A549 (cell line): ENCODE measurements at regions not wholly inside any gene's neighbourhood (a gene's known extent, or its start where the extent isn't known, plus 50 kb on each side); places are given as distances from the start of the nearest gene placed in this dataset.

ENCODE experiments used
- ATAC-seq, 2 experiments: fragments of 200-7000 bp in 1 of 2; fragments of >200 bp in 1 of 2; cut with Nextera tagmentation in 1 of 2; cut with Tn5 transposase in 1 of 2; 3 replicates each; pipeline versions ENCODE4 v1.8.0 to v1.9.1; 2018 to 2020; ENCODE audit warnings: mild to moderate bottlenecking in 1 of 2, moderate library complexity in 1 of 2
- CTCF ChIA-PET: fragments of 300-600 bp; sonication (Branson Sonifier 250); formaldehyde crosslinking; extraction: SDS; loops from one replicate; lab custom pipeline; 2021; ENCODE audit warnings: antibody characterized with exemption, inconsistent platforms; lab: Yijun Ruan, JAX
- POLR2A ChIA-PET: fragments of 350-600 bp; formaldehyde crosslinking; extraction: SDS; loops from one replicate; lab custom pipeline; 2021; ENCODE audit warnings: antibody characterized with exemption, inconsistent platforms; lab: Yijun Ruan, JAX
- DNase-seq, 2 experiments: peaks; one replicate each; pipeline versions ENCODE4 v3.0.0 to v3.0.0-alpha.2; 2011 to 2016; ENCODE audit warnings: low read depth in 1 of 2, low spot score in 1 of 2
- FAIRE-seq: peaks from 2 replicates; lab custom pipeline; 2011; peaks lifted over from hg19 to GRCh38; lab: Jason Lieb, UNC
- H3K27ac ChIP-seq, 2 experiments: fragments of >200 bp; sonication (Bioruptor Twin); formaldehyde crosslinking; 3 replicates each; pipeline ENCODE4 v1.5.1; 2016 to 2017
- H3K4me1 ChIP-seq: fragments of >200 bp; sonication (Bioruptor Twin); formaldehyde crosslinking; 3 replicates; pipeline ENCODE4 v1.6.1; 2016
- H3K4me2 ChIP-seq: fragments of >200 bp; sonication (Bioruptor Twin); formaldehyde crosslinking; 3 replicates; pipeline ENCODE4 v1.6.1; 2016
- H3K4me3 ChIP-seq: fragments of >200 bp; sonication (Bioruptor Twin); formaldehyde crosslinking; 3 replicates; pipeline ENCODE4 v1.5.1; 2016
- H3K9me3 ChIP-seq: fragments of >200 bp; sonication (Bioruptor Twin); formaldehyde crosslinking; 3 replicates; pipeline ENCODE4 v1.6.1; 2016
- CEBPB ChIP-seq, 2 experiments: fragments of >200 bp in 1 of 2; sonication (Bioruptor Twin) in 1 of 2; formaldehyde crosslinking in 1 of 2; IDR thresholded peaks; 2 replicates each; pipeline ENCODE4 v1.6.1; 2012 to 2016
- EHMT2 ChIP-seq: fragments of 200-600 bp; sonication (generic); IDR thresholded peaks from 2 replicates; pipeline ENCODE4 v1.6.1; 2016; ENCODE audit warnings: antibody characterized with exemption, low read depth, mild to moderate bottlenecking, moderate library complexity
- FOSL2 ChIP-seq, 2 experiments: fragments of 450-650 bp in 1 of 2; fragments of >200 bp in 1 of 2; sonication (Bioruptor Twin) in 1 of 2; formaldehyde crosslinking; IDR thresholded peaks; 2 replicates each; pipeline versions ENCODE4 v1.5.0 to v1.6.1; 2016 to 2020; ENCODE audit warnings: mild to moderate bottlenecking in 1 of 2, moderate library complexity in 1 of 2
- FOXS1 ChIP-seq: fragments of 250-450 bp; sonication (Bioruptor Pico); IDR thresholded peaks from 2 replicates; pipeline ENCODE4 v1.5.0; 2020; ENCODE audit warnings: mild to moderate bottlenecking, moderate library complexity
- GATA3 ChIP-seq: IDR thresholded peaks from 2 replicates; pipeline ENCODE4 v1.6.1; 2012; ENCODE audit warnings: borderline replicate concordance
- HOXB5 ChIP-seq: fragments of 250-450 bp; sonication (Bioruptor Pico); IDR thresholded peaks from 2 replicates; pipeline ENCODE4 v1.5.0; 2020; ENCODE audit warnings: mild to moderate bottlenecking, moderate library complexity
- KDM1A ChIP-seq: fragments of 200-600 bp; sonication (generic); IDR thresholded peaks from 2 replicates; pipeline ENCODE4 v1.6.1; 2016; ENCODE audit warnings: low read depth, mild to moderate bottlenecking
- KDM5A ChIP-seq: fragments of 200-600 bp; sonication (generic); IDR thresholded peaks from 2 replicates; pipeline ENCODE4 v1.6.1; 2016; ENCODE audit warnings: antibody characterized with exemption, mild to moderate bottlenecking
- MAZ ChIP-seq: fragments of 150-350 bp; IDR thresholded peaks from 2 replicates; pipeline ENCODE4 v1.6.1; 2014; ENCODE audit warnings: antibody characterized with exemption, low read depth, low read length, borderline replicate concordance
- MYC ChIP-seq: IDR thresholded peaks from 2 replicates; pipeline ENCODE4 v1.6.1; 2012; ENCODE audit warnings: mild to moderate bottlenecking, inconsistent platforms, low read length, improper control_type of control experiment, borderline replicate concordance
- NFE2L2 ChIP-seq: fragments of 150-350 bp; conservative IDR thresholded peaks from 2 replicates; pipeline ENCODE4 v1.6.1; 2014; ENCODE audit warnings: low read length
- POLR2AphosphoS2 ChIP-seq: conservative IDR thresholded peaks from 2 replicates; pipeline ENCODE4 v1.6.1; 2012; ENCODE audit warnings: low read length, improper control_type of control experiment, inconsistent platforms
- RAD21 ChIP-seq, 2 experiments: fragments of >200 bp in 1 of 2; sonication (Bioruptor Twin) in 1 of 2; formaldehyde crosslinking in 1 of 2; IDR thresholded peaks in 1 of 2; conservative IDR thresholded peaks in 1 of 2; 2 replicates in 1 of 2; 3 replicates in 1 of 2; pipeline ENCODE4 v1.6.1; 2012 to 2018; ENCODE audit warnings: inconsistent platforms in 1 of 2
- RCOR1 ChIP-seq: fragments of 150-350 bp; IDR thresholded peaks from 2 replicates; pipeline ENCODE4 v1.6.1; 2014; ENCODE audit warnings: antibody characterized with exemption, low read length, low read depth
- SMC3 ChIP-seq: fragments of >200 bp; sonication (Bioruptor Twin); formaldehyde crosslinking; IDR thresholded peaks from 3 replicates; pipeline ENCODE4 v1.6.1; 2018; ENCODE audit warnings: inconsistent platforms
- WGBS: methylation state at CpG from one replicate; pipeline ENCODE4 v1.1.6; 2017; ENCODE audit errors: missing lambda C conversion rate; 5-methylcytosine and 5-hydroxymethylcytosine counted together
- TF ChIP-seq, protein P1 (sequence below): fragments of >200 bp; sonication (Bioruptor Twin); formaldehyde crosslinking; IDR thresholded peaks from 3 replicates; pipeline ENCODE4 v1.6.1; 2016
- TF ChIP-seq, protein P2 (sequence below): fragments of 150-350 bp; IDR thresholded peaks from 2 replicates; pipeline ENCODE4 v1.6.1; 2014; ENCODE audit warnings: low read depth, mild to moderate bottlenecking, low read length
- TF ChIP-seq, protein P3 (sequence below): fragments of >200 bp; sonication (Bioruptor Twin); formaldehyde crosslinking; IDR thresholded peaks from 3 replicates; pipeline ENCODE4 v1.5.1; 2016

DNA sequence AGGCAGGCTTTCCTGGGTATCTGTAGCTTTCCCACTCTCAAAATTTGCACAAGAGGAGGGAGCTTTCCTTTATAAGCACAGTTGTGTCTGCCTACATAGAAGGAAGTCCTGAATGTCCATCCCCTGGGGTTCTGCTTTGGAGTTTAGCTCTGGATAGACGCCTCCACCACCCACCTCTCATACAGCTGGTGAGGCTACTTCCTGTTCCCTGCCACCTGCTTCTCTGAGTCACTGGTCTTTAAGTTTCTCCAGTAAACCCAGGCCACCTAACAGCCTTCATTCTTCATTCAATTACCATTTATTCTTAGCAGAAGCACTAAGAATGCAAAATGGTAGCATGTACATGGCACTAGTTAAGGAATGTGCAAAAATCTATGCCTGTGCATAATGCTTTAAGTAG, 407.8 kb downstream of the CDH2 start:
- Histone ChIP-seq H3K4me2 (no peak overlapping the region), H3K9me3 (no peaks in the 10 kb centered on the region), H3K27ac (no peak overlapping the region), H3K4me1 (no peaks in the 10 kb centered on the region)
- FAIRE-seq: no peak
- ATAC-seq: no peak
- DNase-seq: no peak
- TF ChIP-seq NFE2L2 (no peak), HOXB5 (CRISPR knock-in tag) (no peak), CEBPB (IDR thresholded peaks at IDR 0.05) (no peak), SMC3 (no peak), RCOR1 (no peak), MYC (no peak), KDM1A (no peak), EHMT2 (no peak), POLR2AphosphoS2 (no peak)
- TF ChIP-seq, protein P1, sequence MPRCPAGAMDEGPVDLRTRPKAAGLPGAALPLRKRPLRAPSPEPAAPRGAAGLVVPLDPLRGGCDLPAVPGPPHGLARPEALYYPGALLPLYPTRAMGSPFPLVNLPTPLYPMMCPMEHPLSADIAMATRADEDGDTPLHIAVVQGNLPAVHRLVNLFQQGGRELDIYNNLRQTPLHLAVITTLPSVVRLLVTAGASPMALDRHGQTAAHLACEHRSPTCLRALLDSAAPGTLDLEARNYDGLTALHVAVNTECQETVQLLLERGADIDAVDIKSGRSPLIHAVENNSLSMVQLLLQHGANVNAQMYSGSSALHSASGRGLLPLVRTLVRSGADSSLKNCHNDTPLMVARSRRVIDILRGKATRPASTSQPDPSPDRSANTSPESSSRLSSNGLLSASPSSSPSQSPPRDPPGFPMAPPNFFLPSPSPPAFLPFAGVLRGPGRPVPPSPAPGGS: no peak
- TF ChIP-seq, all 56 proteins: peak for 0
- WGBS: 10% methylated on average over 1 of the region's 1 CpG
- no peak overlapping the region for H3K4me3 ChIP-seq
- POLR2A ChIA-PET: no interaction called here
- CTCF ChIA-PET: interaction anchor here (1.6 kb wide), 1 partner anchor 11 kb away, joined by 3 read pairs; no protein-coding TSS in a partner anchor

DNA sequence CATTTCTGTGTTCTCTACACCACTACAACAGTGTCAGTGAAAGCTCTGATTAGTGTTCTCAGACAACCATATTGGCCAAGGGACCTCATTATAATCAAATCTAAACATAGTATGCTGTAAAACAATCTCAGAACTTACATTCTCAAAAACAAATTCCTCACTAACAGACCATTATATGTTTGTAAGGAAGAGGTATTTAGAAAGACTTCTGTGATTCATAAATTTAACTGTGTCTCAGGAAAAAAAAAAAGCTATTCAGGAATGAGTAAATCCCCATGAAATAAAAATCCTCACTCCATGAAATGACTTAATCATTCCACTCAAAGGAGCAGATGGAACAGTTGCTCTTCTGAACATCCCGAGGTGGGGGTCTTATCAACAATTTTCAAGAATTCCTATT, 413.0 kb downstream of the CDH2 start:
- Histone ChIP-seq H3K4me1 (no peaks in the 10 kb centered on the region), H3K4me3 (no peak overlapping the region), H3K27ac (no peak overlapping the region), H3K4me2 (no peak overlapping the region), H3K9me3 (no peaks in the 10 kb centered on the region)
- ChIA-PET CTCF (interaction anchor here (0.6 to 1.2 kb wide), 2 partner anchors 13 to 205 kb away, joined by 3 read pairs; no protein-coding TSS in a partner anchor), POLR2A (no interaction called here)
- 0% methylated on average over 1 of the region's 1 CpG for WGBS
- DNase-seq (no peak), ATAC-seq (no peak), FAIRE-seq (no peak)
- TF ChIP-seq FOSL2 (IDR thresholded peaks at IDR 0.05) (no peak), FOSL2 (CRISPR knock-in tag; IDR thresholded peaks at IDR 0.05) (no peak), KDM5A (no peak), GATA3 (no peak), RAD21 (conservative IDR thresholded peaks at IDR 0.05 in 1 of 2, IDR thresholded peaks at IDR 0.05 in 1 of 2) (no peak), HOXB5 (CRISPR knock-in tag) (no peak), KDM1A (no peak), MAZ (no peak)
- TF ChIP-seq, protein P2, sequence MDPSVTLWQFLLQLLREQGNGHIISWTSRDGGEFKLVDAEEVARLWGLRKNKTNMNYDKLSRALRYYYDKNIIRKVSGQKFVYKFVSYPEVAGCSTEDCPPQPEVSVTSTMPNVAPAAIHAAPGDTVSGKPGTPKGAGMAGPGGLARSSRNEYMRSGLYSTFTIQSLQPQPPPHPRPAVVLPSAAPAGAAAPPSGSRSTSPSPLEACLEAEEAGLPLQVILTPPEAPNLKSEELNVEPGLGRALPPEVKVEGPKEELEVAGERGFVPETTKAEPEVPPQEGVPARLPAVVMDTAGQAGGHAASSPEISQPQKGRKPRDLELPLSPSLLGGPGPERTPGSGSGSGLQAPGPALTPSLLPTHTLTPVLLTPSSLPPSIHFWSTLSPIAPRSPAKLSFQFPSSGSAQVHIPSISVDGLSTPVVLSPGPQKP: no peak
- TF ChIP-seq, protein P3, sequence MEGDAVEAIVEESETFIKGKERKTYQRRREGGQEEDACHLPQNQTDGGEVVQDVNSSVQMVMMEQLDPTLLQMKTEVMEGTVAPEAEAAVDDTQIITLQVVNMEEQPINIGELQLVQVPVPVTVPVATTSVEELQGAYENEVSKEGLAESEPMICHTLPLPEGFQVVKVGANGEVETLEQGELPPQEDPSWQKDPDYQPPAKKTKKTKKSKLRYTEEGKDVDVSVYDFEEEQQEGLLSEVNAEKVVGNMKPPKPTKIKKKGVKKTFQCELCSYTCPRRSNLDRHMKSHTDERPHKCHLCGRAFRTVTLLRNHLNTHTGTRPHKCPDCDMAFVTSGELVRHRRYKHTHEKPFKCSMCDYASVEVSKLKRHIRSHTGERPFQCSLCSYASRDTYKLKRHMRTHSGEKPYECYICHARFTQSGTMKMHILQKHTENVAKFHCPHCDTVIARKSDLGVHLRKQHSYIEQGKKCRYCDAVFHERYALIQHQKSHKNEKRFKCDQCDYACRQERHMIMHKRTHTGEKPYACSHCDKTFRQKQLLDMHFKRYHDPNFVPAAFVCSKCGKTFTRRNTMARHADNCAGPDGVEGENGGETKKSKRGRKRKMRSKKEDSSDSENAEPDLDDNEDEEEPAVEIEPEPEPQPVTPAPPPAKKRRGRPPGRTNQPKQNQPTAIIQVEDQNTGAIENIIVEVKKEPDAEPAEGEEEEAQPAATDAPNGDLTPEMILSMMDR: no peak

DNA sequence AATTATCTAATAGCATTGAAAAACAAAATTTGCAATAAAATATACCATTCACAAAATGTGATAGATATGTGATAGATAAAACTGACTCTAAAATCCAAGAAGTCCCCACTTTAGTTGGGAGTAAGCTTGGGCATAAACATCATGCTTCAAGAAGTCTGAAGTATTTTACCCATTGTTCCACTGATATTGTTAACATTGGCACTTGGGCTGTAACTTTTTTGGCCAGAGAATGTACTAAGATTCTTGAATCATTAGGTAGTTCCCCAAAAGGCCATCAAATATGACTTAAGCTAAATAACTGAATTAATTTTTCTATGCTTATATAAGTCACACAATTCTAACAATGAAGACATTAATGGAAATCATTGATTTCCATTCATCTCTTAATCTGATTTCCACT, 413.6 kb downstream of the CDH2 start:
- Histone ChIP-seq H3K4me3 (no peak overlapping the region), H3K27ac (no peak overlapping the region), H3K9me3 (no peaks in the 10 kb centered on the region), H3K4me2 (no peak overlapping the region), H3K4me1 (no peaks in the 10 kb centered on the region)
- ChIA-PET CTCF (no interaction called here), POLR2A (no interaction called here)
- FAIRE-seq (no peak), ATAC-seq (no peak), DNase-seq (no peak)
- TF ChIP-seq NFE2L2 (no peak), FOXS1 (no peak), POLR2AphosphoS2 (no peak)
